MCF 10A (cell line): ENCODE measurements at regions not wholly inside any gene's neighbourhood (a gene's known extent, or its start where the extent isn't known, plus 50 kb on each side); places are given as distances from the start of the nearest gene placed in this dataset.

Source experiments
- BruUV-seq: library from RNA; stranded (reverse); fragments of 400-500 nt; replicated peaks from 2 replicates; lab custom pipeline; 2021; lab: Mats Ljungman, UMichigan
- CTCF ChIA-PET: fragments of 300-600 bp; sonication (Branson Sonifier 250); formaldehyde crosslinking; extraction: SDS; loops from one replicate; lab custom pipeline; 2021; ENCODE audit warnings: antibody characterized with exemption, inconsistent platforms; lab: Yijun Ruan, JAX
- POLR2A ChIA-PET: fragments of 300-600, 350-650 bp; sonication (Branson Sonifier 250); formaldehyde crosslinking; extraction: SDS; loops from one replicate; lab custom pipeline; 2020; ENCODE audit warnings: antibody characterized with exemption, inconsistent platforms; lab: Yijun Ruan, JAX
- DNase-seq: peaks from one replicate; pipeline ENCODE4 v3.0.0-alpha.2; 2018; ENCODE audit not compliant: unreplicated experiment
- H3K27ac Mint-ChIP-seq: one replicate; pipeline ENCODE4 v1.8.0; 2022; ENCODE audit warnings: mild to moderate bottlenecking, low read depth, mixed read lengths; ENCODE audit not compliant: unreplicated experiment
- H3K27me3 Mint-ChIP-seq: one replicate; pipeline ENCODE4 v1.8.0; 2022; ENCODE audit warnings: mixed read lengths; ENCODE audit not compliant: insufficient read depth, unreplicated experiment
- H3K36me3 Mint-ChIP-seq: one replicate; pipeline ENCODE4 v1.8.0; 2022; ENCODE audit warnings: mild to moderate bottlenecking, moderate library complexity, mixed read lengths; ENCODE audit not compliant: insufficient read depth, unreplicated experiment
- H3K4me1 Mint-ChIP-seq: one replicate; pipeline ENCODE4 v1.8.0; 2022; ENCODE audit warnings: mixed read lengths; ENCODE audit not compliant: insufficient read depth, unreplicated experiment
- H3K4me3 Mint-ChIP-seq: one replicate; pipeline ENCODE4 v1.8.0; 2022; ENCODE audit warnings: mild to moderate bottlenecking, moderate library complexity, mixed read lengths; ENCODE audit not compliant: unreplicated experiment
- H3K9me3 Mint-ChIP-seq: one replicate; pipeline ENCODE4 v1.8.0; 2022; ENCODE audit warnings: mixed read lengths; ENCODE audit not compliant: unreplicated experiment
- intact Hi-C: fragments of 100-400 bp; cut with micrococcal nuclease; formaldehyde crosslinking; loops from 2 replicates; pipeline ENCODE4 v1.14.1; 2022
- TF ChIP-seq, protein P1 (sequence below): fragments of 200-600 bp; IDR thresholded peaks from one replicate; pipeline ENCODE4 v1.8.0; 2022; ENCODE audit warnings: antibody characterized with exemption, mild to moderate bottlenecking; ENCODE audit not compliant: unreplicated experiment

DNA sequence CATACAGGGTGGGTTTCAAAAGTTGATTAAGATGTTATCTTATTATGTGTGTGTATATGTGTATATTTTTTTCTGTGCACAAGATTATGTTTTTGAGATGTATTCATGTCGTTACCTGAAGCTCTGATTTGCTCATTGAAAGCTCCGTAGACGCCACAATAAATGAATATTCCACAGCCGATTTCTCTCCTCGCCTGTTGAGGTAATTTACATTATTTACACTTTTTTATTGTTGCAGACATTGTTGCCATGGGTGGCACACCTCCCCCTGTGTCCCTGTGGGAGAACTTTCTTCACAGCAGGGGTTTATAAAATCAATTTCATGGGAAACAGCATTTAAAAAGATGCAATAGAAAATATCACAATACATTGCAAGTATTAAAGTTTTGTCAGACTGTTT lies 100.6 kb downstream of the GLI2 start:
- Mint-ChIP-seq H3K4me3 (no peak overlapping the region), H3K36me3 (no peaks in the 10 kb centered on the region), H3K27me3 (peaks cover 2% of the 10 kb centered on the region), H3K27ac (no peak overlapping the region), H3K4me1 (no peaks in the 10 kb centered on the region), H3K9me3 (no peaks in the 10 kb centered on the region)
- POLR2A ChIA-PET, result interaction anchor here (0.6 to 0.7 kb wide), 2 partner anchors 78 to 478 kb away, joined by 3 read pairs; no protein-coding TSS in a partner anchor
- no peak for DNase-seq
- intact Hi-C loops, result no loop called here
- TF ChIP-seq, protein P1, sequence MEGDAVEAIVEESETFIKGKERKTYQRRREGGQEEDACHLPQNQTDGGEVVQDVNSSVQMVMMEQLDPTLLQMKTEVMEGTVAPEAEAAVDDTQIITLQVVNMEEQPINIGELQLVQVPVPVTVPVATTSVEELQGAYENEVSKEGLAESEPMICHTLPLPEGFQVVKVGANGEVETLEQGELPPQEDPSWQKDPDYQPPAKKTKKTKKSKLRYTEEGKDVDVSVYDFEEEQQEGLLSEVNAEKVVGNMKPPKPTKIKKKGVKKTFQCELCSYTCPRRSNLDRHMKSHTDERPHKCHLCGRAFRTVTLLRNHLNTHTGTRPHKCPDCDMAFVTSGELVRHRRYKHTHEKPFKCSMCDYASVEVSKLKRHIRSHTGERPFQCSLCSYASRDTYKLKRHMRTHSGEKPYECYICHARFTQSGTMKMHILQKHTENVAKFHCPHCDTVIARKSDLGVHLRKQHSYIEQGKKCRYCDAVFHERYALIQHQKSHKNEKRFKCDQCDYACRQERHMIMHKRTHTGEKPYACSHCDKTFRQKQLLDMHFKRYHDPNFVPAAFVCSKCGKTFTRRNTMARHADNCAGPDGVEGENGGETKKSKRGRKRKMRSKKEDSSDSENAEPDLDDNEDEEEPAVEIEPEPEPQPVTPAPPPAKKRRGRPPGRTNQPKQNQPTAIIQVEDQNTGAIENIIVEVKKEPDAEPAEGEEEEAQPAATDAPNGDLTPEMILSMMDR, result no peak
- CTCF ChIA-PET, result no interaction called here
- BruUV-seq, result no TSS peak

DNA sequence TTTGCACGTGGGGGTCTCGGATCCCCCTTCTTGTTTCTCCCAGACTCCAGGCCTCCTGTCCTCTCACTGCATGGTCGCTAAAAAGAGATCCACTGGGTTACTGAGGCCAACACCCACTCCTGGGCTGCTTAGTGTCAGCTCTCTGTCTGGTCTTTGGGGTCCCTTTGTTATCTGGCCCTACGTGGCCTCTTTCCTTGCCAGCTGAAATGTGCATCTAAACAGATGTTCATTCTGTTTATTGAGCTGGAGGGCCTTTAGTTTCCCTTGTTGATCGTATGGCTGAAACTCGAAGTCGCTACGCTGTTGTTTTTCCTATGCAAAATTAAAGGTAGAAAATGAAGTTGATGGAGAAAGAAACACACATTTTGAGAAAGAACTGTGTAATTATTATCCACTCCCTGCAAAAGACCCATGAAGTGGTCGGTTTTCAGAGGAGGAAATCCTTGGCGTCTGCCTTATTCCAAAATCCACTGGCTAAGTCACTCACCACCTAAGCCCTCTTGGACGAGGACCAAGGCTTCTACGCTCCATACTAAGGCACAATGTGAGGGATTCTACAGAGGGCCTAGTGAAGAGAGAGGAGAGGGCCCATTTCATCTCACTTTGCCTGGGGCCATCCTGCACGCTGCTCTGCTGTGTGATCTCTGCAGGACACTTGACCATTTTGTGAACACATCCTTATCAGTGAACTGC lies 105.3 kb downstream of the GLI2 start:
- Mint-ChIP-seq H3K36me3 (peaks cover 7% of the 10 kb centered on the region), H3K27ac (no peak overlapping the region), H3K27me3 (no peaks in the 10 kb centered on the region), H3K4me3 (no peak overlapping the region), H3K4me1 (no peaks in the 10 kb centered on the region), H3K9me3 (no peaks in the 10 kb centered on the region)
- ChIA-PET POLR2A (no interaction called here), CTCF (interaction anchor here (0.6 to 0.8 kb wide), 2 partner anchors 12 to 108 kb away, joined by 3 to 4 read pairs; no protein-coding TSS in a partner anchor)
- no peak for DNase-seq
- intact Hi-C loops, result no loop called here
- no TSS peak for BruUV-seq
- TF ChIP-seq, protein P1, result no peak

GRCh38 chr2:120842456-120843439 lies 107.1 kb downstream of the GLI2 start:
- TF ChIP-seq, protein P1, result no peak
- ChIA-PET CTCF (interaction anchor here (0.6 to 1.1 kb wide), 3 partner anchors 19 to 69 kb away, joined by 3 to 4 read pairs (median 3); no protein-coding TSS in a partner anchor), POLR2A (interaction anchor here (0.6 to 0.9 kb wide), 2 partner anchors 14 to 21 kb away, joined by 3 read pairs; no protein-coding TSS in a partner anchor)
- Mint-ChIP-seq H3K27ac (no peak overlapping the region), H3K4me1 (no peaks in the 10 kb centered on the region), H3K36me3 (peaks cover 7% of the 10 kb centered on the region), H3K4me3 (no peak overlapping the region), H3K27me3 (no peaks in the 10 kb centered on the region), H3K9me3 (no peaks in the 10 kb centered on the region)
- no peak for DNase-seq
- intact Hi-C loops, result no loop called here
- BruUV-seq, result no TSS peak
